Stimulated activated CD8-positive, alpha-beta memory T cell treated with anti-CD3 and anti-CD28 coated beads, Interleukin-15, amount 100 ng/mL, for 24 hours (primary cell): ENCODE measurements at regions not wholly inside any gene's neighbourhood (a gene's known extent, or its start where the extent isn't known, plus 50 kb on each side); places are given as distances from the start of the nearest gene placed in this dataset.

Experiments used
- DNase-seq: peaks from one replicate; pipeline ENCODE4 v3.0.0-alpha.2; 2020; ENCODE audit warnings: low read depth

- no peak for DNase-seq
Observed at GRCh38 chr2:7210712-7211111, 293.5 kb downstream of the RNF144A start.

- no peak for DNase-seq
Observed at GRCh38 chr2:7225848-7226247, 308.6 kb downstream of the RNF144A start.

- DNase-seq, result no peak
Observed at GRCh38 chr2:7226501-7226900, 309.3 kb downstream of the RNF144A start.

GRCh38 chr2:7233126-7233525 is 315.9 kb downstream of the RNF144A start:
- DNase-seq, result no peak

- no peak for DNase-seq
Observed at GRCh38 chr2:7237466-7237865, 320.3 kb downstream of the RNF144A start.

- no peak for DNase-seq
Observed at GRCh38 chr2:7239078-7239477, 321.9 kb downstream of the RNF144A start.

- DNase-seq, result no peak
Observed at GRCh38 chr2:7241041-7241745, 324.0 kb downstream of the RNF144A start.

- DNase-seq, result no peak
Observed at GRCh38 chr2:7242189-7242867, 325.1 kb downstream of the RNF144A start.

GRCh38 chr2:7243276-7243675 is 326.1 kb downstream of the RNF144A start:
- no peak for DNase-seq

GRCh38 chr2:7256377-7256776 is 339.2 kb downstream of the RNF144A start:
- no peak for DNase-seq

GRCh38 chr2:7262727-7263126 is 345.5 kb downstream of the RNF144A start:
- DNase-seq, result no peak

GRCh38 chr2:7264791-7265190 is 347.6 kb downstream of the RNF144A start:
- DNase-seq, result no peak

GRCh38 chr2:7265286-7265685 is 348.1 kb downstream of the RNF144A start:
- DNase-seq, result no peak

GRCh38 chr2:7269106-7269643 is 352.0 kb downstream of the RNF144A start:
- DNase-seq, result no peak

GRCh38 chr2:7270011-7270431 is 352.8 kb downstream of the RNF144A start:
- DNase-seq, result no peak

GRCh38 chr2:7272210-7272609 is 355.0 kb downstream of the RNF144A start:
- DNase-seq, result no peak

- no peak for DNase-seq
Observed at GRCh38 chr2:7278984-7279383, 361.8 kb downstream of the RNF144A start.

GRCh38 chr2:7279421-7279949 is 362.3 kb downstream of the RNF144A start:
- no peak for DNase-seq

GRCh38 chr2:7280790-7281189 is 363.6 kb downstream of the RNF144A start:
- no peak for DNase-seq

GRCh38 chr2:7281231-7282201 is 364.3 kb downstream of the RNF144A start:
- no peak for DNase-seq

GRCh38 chr2:7286120-7286519 is 368.9 kb downstream of the RNF144A start:
- no peak for DNase-seq

- DNase-seq, result no peak
Observed at GRCh38 chr2:7288484-7288883, 371.3 kb downstream of the RNF144A start.
